Activated CD8-positive, alpha-beta T cell treated with anti-CD3 and anti-CD28 coated beads, Interleukin-2, amount 10 ng/mL, durations not matched to agents 7 days and 5 days (primary cell): ENCODE measurements at regions not wholly inside any gene's neighbourhood (a gene's known extent, or its start where the extent isn't known, plus 50 kb on each side); places are given as distances from the start of the nearest gene placed in this dataset.
"Not testable (repeated sequence)": the region's sequence is repeated elsewhere in the genome, so short reads cannot be mapped to it uniquely, and the experiment has no call there.

Experiments used
- ATAC-seq: fragments of 150-1000 bp; cut with Tn5 transposase; one replicate; pipeline ENCODE4 v1.10.0; 2021; ENCODE audit warnings: moderate library complexity
- CTCF ChIA-PET: fragments of 350-600 bp; sonication (Branson Sonifier 250); formaldehyde crosslinking; loops from one replicate; lab custom pipeline; 2021; ENCODE audit warnings: antibody characterized with exemption; lab: Charles Lee
- POLR2A ChIA-PET: fragments of 350-600 bp; sonication (Branson Sonifier 250); formaldehyde crosslinking; loops from one replicate; lab custom pipeline; 2021; ENCODE audit warnings: antibody characterized with exemption; lab: Charles Lee
- DNase-seq: peaks from one replicate; pipeline ENCODE4 v3.0.0-alpha.2; 2020
- H3K27ac Mint-ChIP-seq: one replicate; pipeline ENCODE4 v1.8.0; 2021; ENCODE audit warnings: mild to moderate bottlenecking, mixed read lengths
- H3K27me3 Mint-ChIP-seq: one replicate; pipeline ENCODE4 v1.8.0; 2021; ENCODE audit warnings: low read depth, mixed read lengths
- H3K36me3 Mint-ChIP-seq: one replicate; pipeline ENCODE4 v1.8.0; 2021; ENCODE audit warnings: low read depth, mixed read lengths
- H3K4me1 Mint-ChIP-seq: one replicate; pipeline ENCODE4 v1.8.0; 2021; ENCODE audit warnings: low read depth, mixed read lengths
- H3K4me3 Mint-ChIP-seq: one replicate; pipeline ENCODE4 v1.8.0; 2021; ENCODE audit warnings: mild to moderate bottlenecking, mixed read lengths
- H3K9me3 Mint-ChIP-seq: one replicate; pipeline ENCODE4 v1.8.0; 2022; ENCODE audit warnings: mixed read lengths; ENCODE audit not compliant: insufficient read depth

DNA sequence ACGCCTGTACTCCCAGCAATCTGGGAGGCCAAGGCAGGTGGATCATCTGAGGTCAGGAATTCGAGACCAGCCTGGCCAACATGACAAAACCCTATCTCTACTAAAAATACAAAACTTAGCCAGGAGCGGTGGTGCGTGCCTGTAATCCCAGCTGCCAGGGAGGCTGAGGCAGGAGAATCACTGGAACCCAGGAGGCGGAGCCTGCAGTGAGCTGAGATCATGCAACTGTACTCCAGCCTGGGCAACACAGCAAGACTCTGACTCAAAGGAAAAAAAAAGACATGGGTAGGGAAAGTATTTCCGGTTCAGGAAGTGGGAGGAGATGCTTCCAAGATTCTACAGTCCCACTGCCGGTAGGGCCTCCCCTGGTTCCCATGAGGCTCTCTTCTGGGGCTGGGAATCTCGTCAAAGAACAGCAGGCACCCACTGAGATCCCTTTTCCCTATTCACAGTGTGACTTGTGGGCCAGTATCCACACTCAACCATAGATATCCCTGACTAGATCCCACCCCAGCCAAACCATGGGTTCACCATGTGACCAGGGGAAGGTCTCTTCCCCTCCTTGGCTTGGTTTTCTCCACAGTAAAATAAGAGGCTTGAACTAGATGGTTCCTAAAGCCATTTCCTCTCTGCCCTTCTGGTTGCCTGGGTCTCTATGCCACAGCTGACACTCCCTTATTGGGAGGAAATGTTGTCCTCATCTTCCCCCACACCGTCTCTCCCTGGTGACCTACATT is 443.3 kb downstream of the BUD13 start:
- no peak for ATAC-seq
- CTCF ChIA-PET = no interaction called here
- DNase-seq = no peak

GRCh38 chr11:116328851-116329250 is 443.9 kb downstream of the BUD13 start:
- CTCF ChIA-PET = no interaction called here
- no peak for ATAC-seq
- POLR2A ChIA-PET = no interaction called here

More for the DNA sequence above, 443.3 kb downstream of the BUD13 start:
- POLR2A ChIA-PET = no interaction called here
- H3K36me3 Mint-ChIP-seq = no peaks in the 10 kb centered on the region
- peaks cover 2% of the 10 kb centered on the region for H3K27me3 Mint-ChIP-seq
- no peaks in the 10 kb centered on the region for H3K4me1 Mint-ChIP-seq
- H3K9me3 Mint-ChIP-seq = no peaks in the 10 kb centered on the region
- no peak overlapping the region for H3K4me3 Mint-ChIP-seq
- H3K27ac Mint-ChIP-seq = no peak overlapping the region

DNA sequence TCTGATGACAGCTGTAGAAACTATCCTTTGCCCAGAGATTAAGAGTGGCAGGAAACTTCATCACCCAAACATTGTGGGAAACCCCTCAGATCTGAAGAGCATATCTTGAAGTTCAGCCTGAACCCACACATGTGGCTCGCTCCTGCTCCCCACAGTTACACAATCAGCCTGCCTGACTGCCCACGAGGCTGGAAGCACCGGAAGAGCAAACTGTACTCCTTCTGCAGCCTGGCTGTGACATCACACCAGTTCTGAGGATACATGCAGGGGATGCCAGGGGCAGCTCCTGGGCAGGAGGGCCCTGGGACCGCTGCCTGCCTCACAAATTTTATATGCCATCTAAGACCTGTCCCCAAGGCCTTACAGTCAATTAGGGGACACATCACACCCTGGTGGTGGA is 444.4 kb downstream of the BUD13 start:
- CTCF ChIA-PET = no interaction called here
- peaks cover 2% of the 10 kb centered on the region for H3K27me3 Mint-ChIP-seq

More at GRCh38 chr11:116328851-116329250, 443.9 kb downstream of the BUD13 start:
- Mint-ChIP-seq H3K27me3 (peaks cover 2% of the 10 kb centered on the region), H3K27ac (no peak overlapping the region), H3K36me3 (no peaks in the 10 kb centered on the region), H3K4me3 (no peak overlapping the region), H3K4me1 (no peaks in the 10 kb centered on the region), H3K9me3 (no peaks in the 10 kb centered on the region)
- no peak for DNase-seq

GRCh38 chr11:116326146-116326545 is 446.6 kb downstream of the BUD13 start:
- ChIA-PET CTCF (no interaction called here), POLR2A (no interaction called here)
- no peaks in the 10 kb centered on the region for H3K4me1 Mint-ChIP-seq
- DNase-seq (no peak), ATAC-seq (no peak)
- H3K4me3 Mint-ChIP-seq = no peak overlapping the region
- peaks cover 1% of the 10 kb centered on the region for H3K9me3 Mint-ChIP-seq
- H3K27me3 Mint-ChIP-seq = peaks cover 2% of the 10 kb centered on the region
- H3K27ac Mint-ChIP-seq = no peak overlapping the region
- H3K36me3 Mint-ChIP-seq = no peaks in the 10 kb centered on the region

More for the DNA sequence above, 444.4 kb downstream of the BUD13 start:
- H3K36me3 Mint-ChIP-seq = no peaks in the 10 kb centered on the region
- ATAC-seq (no peak), DNase-seq (no peak)
- H3K27ac Mint-ChIP-seq = no peak overlapping the region
- H3K4me3 Mint-ChIP-seq = no peak overlapping the region
- POLR2A ChIA-PET = no interaction called here
- H3K9me3 Mint-ChIP-seq = no peaks in the 10 kb centered on the region
- H3K4me1 Mint-ChIP-seq = no peaks in the 10 kb centered on the region

- Mint-ChIP-seq H3K9me3 (peaks cover 5% of the 10 kb centered on the region), H3K4me3 (no peak overlapping the region), H3K27me3 (peaks cover 2% of the 10 kb centered on the region), H3K4me1 (no peaks in the 10 kb centered on the region), H3K36me3 (no peaks in the 10 kb centered on the region), H3K27ac (no peak overlapping the region)
- DNase-seq (no peak), ATAC-seq (no peak)
- POLR2A ChIA-PET = no interaction called here
- CTCF ChIA-PET = no interaction called here
Observed at GRCh38 chr11:116325247-116325646, 447.5 kb downstream of the BUD13 start.

GRCh38 chr11:116324077-116324476 is 448.7 kb downstream of the BUD13 start:
- H3K27me3 Mint-ChIP-seq, ATAC-seq, POLR2A ChIA-PET, H3K9me3 Mint-ChIP-seq, CTCF ChIA-PET, H3K36me3 Mint-ChIP-seq, H3K27ac Mint-ChIP-seq, DNase-seq, H3K4me3 Mint-ChIP-seq, H3K4me1 Mint-ChIP-seq: not testable (repeated sequence)

- Mint-ChIP-seq H3K36me3 (no peaks in the 10 kb centered on the region), H3K4me1 (no peaks in the 10 kb centered on the region), H3K27me3 (no peaks in the 10 kb centered on the region), H3K4me3 (no peak overlapping the region), H3K9me3 (peaks cover 5% of the 10 kb centered on the region), H3K27ac (no peak overlapping the region)
- DNase-seq = no peak
- no peak for ATAC-seq
- CTCF ChIA-PET = no interaction called here
- POLR2A ChIA-PET = no interaction called here
Observed at GRCh38 chr11:116317212-116317611, 455.6 kb downstream of the BUD13 start.

GRCh38 chr11:116314006-116314405 is 458.8 kb downstream of the BUD13 start:
- ATAC-seq (no peak), DNase-seq (no peak)
- Mint-ChIP-seq H3K36me3 (no peaks in the 10 kb centered on the region), H3K27ac (no peak overlapping the region), H3K27me3 (no peaks in the 10 kb centered on the region), H3K4me1 (no peaks in the 10 kb centered on the region), H3K9me3 (no peaks in the 10 kb centered on the region), H3K4me3 (no peak overlapping the region)
- ChIA-PET CTCF (no interaction called here), POLR2A (no interaction called here)

DNA sequence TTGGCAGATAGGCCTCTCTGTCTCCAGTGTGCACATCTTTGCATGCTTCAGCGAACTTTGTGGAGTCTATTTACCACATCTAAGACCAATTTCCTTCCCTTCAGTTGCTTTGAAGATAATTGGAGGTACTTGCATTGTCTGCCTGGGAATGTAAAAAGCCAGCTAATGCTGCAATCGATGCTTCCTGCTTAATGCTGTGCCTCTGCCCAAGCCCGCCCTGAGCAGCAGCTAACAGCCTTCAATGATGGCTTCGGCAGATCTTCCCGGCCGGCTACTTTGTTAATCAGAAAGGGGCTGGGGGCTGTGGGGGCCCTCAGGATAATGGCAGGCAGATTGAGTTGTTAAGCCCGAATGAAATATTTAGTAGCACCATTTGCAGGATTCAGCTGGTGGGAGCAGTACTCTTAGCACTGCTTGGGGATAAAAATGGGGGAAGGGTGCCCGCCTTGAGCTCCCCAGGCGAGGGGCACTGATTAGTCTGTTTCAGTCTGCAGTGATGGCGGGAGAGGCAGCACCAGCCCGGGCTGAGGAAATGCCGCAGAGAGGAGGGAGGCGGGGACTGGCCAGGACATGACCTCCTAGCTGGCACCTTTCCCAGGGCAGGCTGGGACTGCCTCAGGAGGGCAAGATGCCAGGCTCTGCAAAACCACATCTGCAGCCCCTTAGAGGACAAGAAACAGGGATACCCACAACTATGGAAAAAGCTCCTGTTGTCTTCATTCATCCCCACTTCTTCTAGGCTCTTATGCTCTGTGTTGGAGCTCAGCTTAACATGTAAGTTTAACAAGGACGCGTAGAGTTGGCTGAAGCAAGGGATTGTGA is 460.0 kb downstream of the BUD13 start:
- POLR2A ChIA-PET = no interaction called here
- Mint-ChIP-seq H3K36me3 (no peaks in the 10 kb centered on the region), H3K9me3 (no peaks in the 10 kb centered on the region), H3K4me3 (no peak overlapping the region), H3K27ac (no peak overlapping the region), H3K27me3 (no peaks in the 10 kb centered on the region), H3K4me1 (no peaks in the 10 kb centered on the region)
- CTCF ChIA-PET = no interaction called here
- DNase-seq (no peak), ATAC-seq (no peak)

- no peaks in the 10 kb centered on the region for H3K36me3 Mint-ChIP-seq
- no peaks in the 10 kb centered on the region for H3K27me3 Mint-ChIP-seq
- H3K4me1 Mint-ChIP-seq = no peaks in the 10 kb centered on the region
- CTCF ChIA-PET = no interaction called here
- POLR2A ChIA-PET = no interaction called here
- DNase-seq = no peak
- H3K4me3 Mint-ChIP-seq = no peak overlapping the region
- H3K27ac Mint-ChIP-seq = no peak overlapping the region
- no peak for ATAC-seq
- H3K9me3 Mint-ChIP-seq = no peaks in the 10 kb centered on the region
Observed at GRCh38 chr11:116311206-116311605, 461.6 kb downstream of the BUD13 start.

GRCh38 chr11:116310698-116311097 is 462.1 kb downstream of the BUD13 start:
- H3K9me3 Mint-ChIP-seq = no peaks in the 10 kb centered on the region
- H3K4me1 Mint-ChIP-seq = no peaks in the 10 kb centered on the region
- H3K36me3 Mint-ChIP-seq = no peaks in the 10 kb centered on the region
- CTCF ChIA-PET = no interaction called here
- ATAC-seq (no peak), DNase-seq (no peak)
- no peak overlapping the region for H3K4me3 Mint-ChIP-seq
- POLR2A ChIA-PET = no interaction called here
- no peaks in the 10 kb centered on the region for H3K27me3 Mint-ChIP-seq
- no peak overlapping the region for H3K27ac Mint-ChIP-seq

GRCh38 chr11:116310226-116310625 is 462.6 kb downstream of the BUD13 start:
- CTCF ChIA-PET = no interaction called here
- H3K27me3 Mint-ChIP-seq = no peaks in the 10 kb centered on the region
- POLR2A ChIA-PET = no interaction called here
- ATAC-seq = no peak
- H3K36me3 Mint-ChIP-seq = no peaks in the 10 kb centered on the region
- no peak for DNase-seq
- H3K4me3 Mint-ChIP-seq = no peak overlapping the region
- no peak overlapping the region for H3K27ac Mint-ChIP-seq
- no peaks in the 10 kb centered on the region for H3K9me3 Mint-ChIP-seq
- no peaks in the 10 kb centered on the region for H3K4me1 Mint-ChIP-seq
